Astrocyte (in vitro differentiated cells and primary cell): ENCODE measurements at regions not wholly inside any gene's neighbourhood (a gene's known extent, or its start where the extent isn't known, plus 50 kb on each side); places are given as distances from the start of the nearest gene placed in this dataset.

Experiments
- EZH2 ChIP-seq: IDR thresholded peaks from 2 replicates; pipeline ENCODE4 v1.6.1; 2012; ENCODE audit warnings: mild to moderate bottlenecking, low read length, inconsistent platforms; ENCODE audit not compliant: insufficient read depth
- TF ChIP-seq, protein P1 (sequence below): IDR thresholded peaks from 2 replicates; pipeline ENCODE4 v1.5.1; 2011; ENCODE audit warnings: low read depth, mild to moderate bottlenecking, inconsistent platforms, low read length, moderate library complexity; ENCODE audit not compliant: insufficient read depth

DNA sequence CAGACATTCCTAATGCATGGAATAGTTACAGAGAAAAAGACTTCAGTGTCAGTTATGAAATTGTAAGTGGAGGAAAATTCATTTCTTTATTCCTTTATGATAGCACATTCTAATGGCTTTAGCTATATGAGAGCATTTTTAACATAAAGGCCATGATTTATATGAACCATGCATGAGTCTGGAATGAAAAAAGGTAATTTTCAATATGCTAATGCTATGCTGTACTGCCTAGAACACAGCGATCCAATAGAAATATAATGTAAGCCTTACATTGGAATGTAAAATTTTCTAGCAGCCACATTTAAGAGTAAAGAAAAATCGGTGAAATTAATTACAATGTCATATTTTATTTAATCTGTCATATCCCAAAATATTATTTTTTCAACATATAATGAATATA, 932.0 kb downstream of the C4orf33 start:
- TF ChIP-seq, protein P1, sequence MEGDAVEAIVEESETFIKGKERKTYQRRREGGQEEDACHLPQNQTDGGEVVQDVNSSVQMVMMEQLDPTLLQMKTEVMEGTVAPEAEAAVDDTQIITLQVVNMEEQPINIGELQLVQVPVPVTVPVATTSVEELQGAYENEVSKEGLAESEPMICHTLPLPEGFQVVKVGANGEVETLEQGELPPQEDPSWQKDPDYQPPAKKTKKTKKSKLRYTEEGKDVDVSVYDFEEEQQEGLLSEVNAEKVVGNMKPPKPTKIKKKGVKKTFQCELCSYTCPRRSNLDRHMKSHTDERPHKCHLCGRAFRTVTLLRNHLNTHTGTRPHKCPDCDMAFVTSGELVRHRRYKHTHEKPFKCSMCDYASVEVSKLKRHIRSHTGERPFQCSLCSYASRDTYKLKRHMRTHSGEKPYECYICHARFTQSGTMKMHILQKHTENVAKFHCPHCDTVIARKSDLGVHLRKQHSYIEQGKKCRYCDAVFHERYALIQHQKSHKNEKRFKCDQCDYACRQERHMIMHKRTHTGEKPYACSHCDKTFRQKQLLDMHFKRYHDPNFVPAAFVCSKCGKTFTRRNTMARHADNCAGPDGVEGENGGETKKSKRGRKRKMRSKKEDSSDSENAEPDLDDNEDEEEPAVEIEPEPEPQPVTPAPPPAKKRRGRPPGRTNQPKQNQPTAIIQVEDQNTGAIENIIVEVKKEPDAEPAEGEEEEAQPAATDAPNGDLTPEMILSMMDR = no peak
- TF ChIP-seq EZH2 = no peak
